Stimulated activated CD4-positive, alpha-beta T cell treated with anti-CD3 and anti-CD28 coated beads, Interleukin-4, amount 100 ng/mL, for 48 hours (primary cell): ENCODE measurements at regions not wholly inside any gene's neighbourhood (a gene's known extent, or its start where the extent isn't known, plus 50 kb on each side); places are given as distances from the start of the nearest gene placed in this dataset.
"Not testable (repeated sequence)": the region's sequence is repeated elsewhere in the genome, so short reads cannot be mapped to it uniquely, and the experiment has no call there.

Experiments
- DNase-seq, 2 donors: peaks; one replicate each; pipeline ENCODE4 v3.0.0-alpha.2; 2020; ENCODE audit warnings: low read depth in 2 of 2

DNA sequence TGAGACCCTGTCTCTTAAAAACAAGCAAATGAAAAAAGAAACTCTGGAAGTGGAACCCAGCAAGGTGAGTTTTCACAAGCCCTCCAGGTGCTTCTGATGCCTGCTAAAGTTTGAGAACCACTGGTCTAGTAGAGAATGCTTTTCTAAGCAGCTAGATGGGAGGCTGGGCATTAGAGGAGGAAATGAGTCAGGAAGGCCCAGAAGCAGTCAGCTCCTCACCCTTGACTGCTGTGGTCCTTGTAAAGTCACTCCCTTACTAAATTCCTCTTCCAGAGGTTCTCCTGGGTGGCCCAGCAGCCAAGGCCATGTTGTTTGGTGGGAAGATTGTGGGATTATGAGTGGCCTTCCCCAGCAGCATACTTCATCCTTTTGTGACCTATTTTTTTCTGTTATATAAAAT is 52.0 kb upstream of the FYN start:
- no peak for DNase-seq

DNA sequence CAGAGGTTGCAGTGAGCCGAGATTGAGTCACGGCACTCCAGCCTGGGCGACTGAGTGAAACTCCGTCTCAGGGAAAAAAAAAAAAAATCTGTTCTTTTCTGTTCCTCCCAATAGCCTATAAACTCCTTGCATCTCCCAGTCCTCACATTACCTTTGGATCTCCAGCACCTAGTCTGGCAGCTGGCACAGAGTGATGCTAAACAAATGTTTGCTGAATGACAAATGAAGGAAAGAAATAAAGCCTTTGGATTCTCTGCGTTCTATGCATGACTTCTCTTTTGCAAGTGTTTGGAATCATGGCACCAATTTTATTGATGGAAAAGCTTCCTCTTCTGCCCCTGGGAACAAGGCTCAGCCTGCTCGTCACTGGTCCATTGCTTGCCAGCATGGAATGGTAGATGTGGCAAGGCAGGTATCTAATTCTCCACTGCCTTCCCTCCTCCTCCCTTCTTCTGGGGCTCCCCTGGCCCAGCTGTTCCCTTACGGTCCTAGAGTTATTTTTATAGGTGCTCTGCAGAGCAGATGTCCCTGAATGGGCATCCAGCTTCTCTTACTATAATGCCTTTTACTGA is 53.6 kb upstream of the FYN start:
- DNase-seq, result no peak

DNA sequence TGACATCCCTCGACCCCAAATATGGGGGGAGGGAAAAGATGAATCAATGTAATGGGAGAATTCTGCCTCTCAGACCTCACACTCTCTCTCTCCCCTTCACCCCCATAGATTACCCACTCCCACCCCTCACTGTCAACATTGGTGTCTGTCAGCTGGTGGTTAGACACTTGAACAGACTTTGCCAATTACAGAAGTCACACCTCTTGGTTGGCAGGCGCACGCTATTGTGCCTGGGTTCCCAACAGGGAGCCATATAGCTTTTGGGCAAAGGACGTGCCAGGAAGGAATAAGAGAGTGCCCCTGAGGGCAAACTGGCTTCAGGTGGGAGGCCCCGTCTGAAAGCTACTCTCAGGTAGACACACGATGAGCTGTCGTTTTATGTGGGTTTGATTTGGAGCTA is 54.1 kb upstream of the FYN start:
- no peak for DNase-seq

DNA sequence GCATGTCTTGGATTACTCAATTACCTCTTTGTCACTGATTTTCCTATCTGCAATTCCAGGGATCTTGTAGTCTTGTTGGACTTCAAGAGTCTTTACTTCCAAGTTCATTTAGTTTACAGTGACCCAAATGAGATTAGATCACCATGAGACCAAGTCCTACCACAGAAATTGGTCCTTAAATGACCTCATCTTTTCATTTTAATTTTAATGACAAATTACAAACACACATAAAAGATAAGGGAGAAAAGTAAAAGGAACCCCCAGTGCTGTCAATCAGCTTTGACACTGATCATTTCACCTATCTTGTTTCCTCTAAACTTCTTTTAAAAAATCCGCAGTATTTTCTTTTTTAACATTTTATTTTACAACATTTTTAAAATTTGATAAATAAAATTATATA is 54.9 kb upstream of the FYN start:
- no peak for DNase-seq

DNA sequence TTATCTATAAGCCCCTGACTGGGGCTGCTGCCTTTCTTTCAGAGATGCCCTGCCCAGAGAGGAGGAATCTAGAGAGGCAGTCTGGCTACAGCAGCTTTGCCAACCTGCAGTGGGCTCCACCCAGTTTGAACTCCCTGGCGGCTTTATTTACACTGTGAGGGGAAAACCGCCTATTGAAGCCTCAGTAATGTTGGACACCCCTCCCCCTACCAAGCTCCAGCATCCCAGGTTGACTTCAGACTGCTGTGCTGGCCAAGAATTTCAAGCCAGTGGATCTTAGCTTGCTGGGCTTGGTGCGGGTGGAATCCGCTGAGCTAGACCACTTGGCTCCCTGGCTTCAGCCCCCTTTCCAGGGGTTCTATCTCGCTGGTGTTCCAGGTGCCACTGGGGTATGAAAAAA is 61.4 kb upstream of the FYN start:
- not testable (repeated sequence) for DNase-seq

DNA sequence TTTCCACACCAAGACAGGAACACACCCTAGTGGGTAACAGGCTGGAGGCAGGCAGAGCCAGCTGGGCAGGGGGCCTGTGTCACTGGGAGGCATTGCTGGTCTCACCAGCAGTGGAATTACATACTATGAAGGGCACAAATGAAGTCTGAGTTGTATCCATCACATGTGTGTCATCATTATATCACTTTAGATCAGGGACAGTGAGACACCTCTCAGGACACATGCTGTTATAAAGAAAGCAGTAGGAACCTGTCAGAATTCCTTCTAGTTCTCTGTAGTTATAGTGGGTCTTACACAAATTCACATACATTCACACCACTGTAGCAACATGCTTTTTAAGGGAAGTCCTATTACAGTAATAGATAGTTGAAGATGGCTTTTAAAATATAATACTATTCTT is 63.5 kb upstream of the FYN start:
- no peak for DNase-seq

DNA sequence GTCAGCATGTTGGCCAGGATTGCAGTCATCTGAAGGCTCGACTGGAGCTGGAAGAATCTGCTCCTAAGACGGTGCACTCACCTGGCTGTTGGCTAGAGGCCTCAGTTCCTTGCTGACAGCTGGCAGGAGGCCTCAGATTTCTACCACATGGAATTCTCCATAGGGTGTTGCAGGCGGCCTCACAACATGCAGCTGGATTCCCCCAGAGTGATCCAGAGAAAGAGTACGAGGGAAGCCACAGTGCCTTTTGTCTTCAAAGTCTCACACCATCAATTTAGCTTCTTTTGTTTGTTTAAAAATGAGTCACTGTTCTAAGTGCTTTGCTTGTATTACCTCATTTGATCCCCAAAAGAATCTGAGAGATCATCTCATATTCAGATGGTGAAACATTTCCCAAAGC is 65.5 kb upstream of the FYN start:
- no peak for DNase-seq

DNA sequence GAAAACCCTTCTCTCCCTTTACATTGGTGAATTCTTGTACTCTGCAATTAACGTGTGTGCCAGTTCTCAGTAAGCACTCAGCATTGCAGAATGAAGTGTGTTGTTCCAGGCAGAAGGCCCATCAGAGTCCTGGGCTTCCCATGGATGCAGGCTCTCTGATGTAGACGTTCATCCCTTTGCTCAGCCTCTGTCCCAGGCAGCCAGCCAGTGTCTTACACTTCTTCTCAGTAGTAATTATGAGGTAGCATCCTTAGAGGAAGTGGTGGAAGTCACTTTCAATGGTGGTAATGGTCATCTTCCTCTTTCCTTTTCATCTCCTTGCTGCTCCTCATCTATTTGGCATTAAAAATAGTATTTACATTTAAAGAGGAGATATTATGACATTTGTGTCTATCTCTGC is 66.7 kb upstream of the FYN start:
- DNase-seq, result no peak

DNA sequence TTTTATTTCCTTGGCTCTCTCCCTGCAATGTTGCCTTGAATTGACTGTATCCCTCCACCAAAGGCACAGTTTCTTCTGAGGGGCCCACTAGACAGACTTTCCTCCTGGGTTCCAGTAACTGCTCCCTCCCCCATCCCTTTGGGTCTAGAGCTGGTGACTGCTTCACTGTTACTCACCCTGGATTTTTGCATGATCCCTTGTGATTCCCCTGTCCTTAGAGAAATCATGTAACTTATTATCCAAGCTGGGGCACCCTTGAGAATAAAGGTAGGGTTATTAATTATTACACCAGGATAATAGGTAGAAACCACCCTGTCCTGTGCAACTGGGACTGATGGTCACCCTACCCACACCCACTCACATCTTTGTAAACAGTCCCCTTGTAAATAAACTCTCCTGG is 67.5 kb upstream of the FYN start:
- no peak for DNase-seq

DNA sequence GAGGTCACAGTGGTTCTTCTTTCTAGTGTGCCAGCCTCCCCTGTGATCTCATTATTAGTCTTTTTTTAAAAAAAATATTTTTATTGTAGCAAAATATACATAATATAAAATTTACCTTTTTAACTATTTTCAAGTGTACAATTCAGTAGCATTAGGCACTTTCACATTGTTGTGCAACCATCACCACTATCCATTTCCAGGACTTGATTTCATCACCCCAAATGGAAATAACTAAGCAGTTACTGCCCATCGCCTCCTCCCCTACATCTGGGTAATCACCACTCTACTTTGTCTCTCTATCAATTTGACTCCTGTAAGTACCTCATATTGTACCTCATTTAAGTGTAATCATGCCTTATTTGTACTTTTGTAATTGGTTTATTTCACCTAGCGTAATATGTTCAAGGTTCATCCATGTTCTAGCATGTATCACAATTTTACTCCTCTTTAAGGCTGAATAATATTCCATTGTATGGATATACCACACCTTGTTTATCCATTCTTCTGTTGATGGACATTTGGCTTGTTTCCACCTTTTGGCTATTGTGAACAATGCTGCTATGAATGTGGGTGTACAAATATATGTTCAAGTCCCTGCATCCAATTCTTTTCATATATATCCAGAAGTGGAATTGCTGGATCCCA is 68.6 kb upstream of the FYN start:
- no peak for DNase-seq

DNA sequence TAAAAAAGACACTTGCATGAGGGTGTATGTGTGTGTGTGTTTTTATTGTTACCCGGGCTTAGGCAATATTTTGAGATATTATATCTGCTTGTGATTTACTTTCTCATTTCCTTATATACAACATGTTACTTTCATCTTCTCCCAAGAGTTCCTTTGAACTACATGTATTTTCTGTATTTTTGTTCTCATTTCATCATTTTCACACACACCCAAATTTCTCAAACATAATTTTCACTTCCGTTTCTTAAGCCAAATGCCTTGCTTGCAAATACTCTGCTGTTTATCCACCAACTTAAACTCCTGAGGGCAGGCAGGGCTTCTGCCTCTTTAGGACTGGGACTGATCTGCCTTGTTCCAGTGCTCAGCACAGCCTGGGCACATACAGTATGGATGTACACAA is 69.3 kb upstream of the FYN start:
- DNase-seq, result no peak

DNA sequence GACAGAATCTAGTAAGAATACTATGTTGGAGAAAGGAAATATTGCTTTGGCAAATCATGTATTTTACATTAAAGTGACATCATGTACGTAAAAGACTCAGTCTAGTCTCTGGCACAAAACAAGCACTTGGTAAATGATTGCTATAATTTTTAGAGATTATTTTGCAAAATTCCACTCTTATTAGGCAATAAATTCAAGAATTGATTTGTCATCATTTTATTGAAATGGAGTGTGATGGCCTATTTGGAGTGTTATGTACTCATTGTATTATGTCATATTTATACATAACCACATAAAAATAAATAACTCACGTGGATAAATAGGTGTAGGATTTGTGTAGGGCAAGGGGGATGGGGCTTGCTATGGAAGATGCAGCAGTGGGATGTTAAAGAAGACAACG is 70.0 kb upstream of the FYN start:
- no peak for DNase-seq

DNA sequence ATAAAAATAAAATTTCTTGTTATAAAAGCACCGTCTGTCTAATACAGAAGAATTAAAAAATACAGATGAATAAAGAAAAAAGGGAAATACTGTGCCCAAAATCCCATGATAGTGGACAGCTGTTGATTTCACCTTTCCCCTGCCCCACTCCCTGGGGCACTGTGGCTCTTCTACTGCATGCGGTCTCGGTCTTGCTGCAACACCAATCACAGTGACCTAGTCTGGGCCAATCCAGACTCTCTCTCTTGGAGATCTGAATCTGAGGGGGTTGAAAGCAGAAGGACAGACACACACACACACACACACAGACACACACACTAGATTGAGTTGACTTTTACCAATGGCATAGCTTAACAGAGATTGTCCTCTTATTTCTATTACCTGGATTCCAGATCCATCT is 70.5 kb upstream of the FYN start:
- DNase-seq, result no peak

DNA sequence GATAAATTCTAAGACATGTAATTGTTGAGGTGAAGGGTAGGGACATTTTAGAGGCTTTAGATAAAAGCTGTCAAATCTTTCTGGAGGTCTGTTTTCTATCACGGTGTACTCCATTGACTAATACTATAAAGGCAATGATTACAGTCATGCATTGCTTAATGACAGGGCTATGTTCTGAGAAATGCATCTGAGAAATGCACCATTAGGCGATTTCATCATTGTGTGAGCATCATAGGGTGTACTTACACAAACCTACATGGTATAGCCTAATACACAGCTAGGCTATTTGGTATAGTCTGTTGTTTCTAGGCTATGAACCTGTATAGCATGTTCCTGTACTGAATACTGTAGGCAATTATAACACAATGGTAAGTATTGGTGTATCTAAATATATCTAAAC is 71.3 kb upstream of the FYN start:
- no peak for DNase-seq

DNA sequence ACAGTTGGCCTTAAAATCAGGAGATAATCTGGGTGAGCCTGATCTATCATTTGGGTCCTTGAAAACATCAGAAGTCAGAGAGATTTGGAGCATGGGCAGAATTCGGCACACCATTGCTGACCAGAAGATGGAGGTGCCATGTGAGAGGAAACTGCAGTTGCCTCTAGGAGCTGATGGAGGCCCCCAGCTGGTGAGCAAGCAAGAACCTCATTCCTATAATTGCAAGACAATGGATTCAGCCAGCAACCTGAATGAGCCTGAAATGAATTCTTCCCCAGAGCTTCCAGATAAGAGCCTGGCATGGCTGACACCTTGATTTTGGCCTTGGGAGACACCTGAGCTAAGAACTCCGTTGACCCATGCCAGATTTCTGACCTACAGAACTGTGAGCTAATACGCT is 76.3 kb upstream of the FYN start:
- no peak for DNase-seq

DNA sequence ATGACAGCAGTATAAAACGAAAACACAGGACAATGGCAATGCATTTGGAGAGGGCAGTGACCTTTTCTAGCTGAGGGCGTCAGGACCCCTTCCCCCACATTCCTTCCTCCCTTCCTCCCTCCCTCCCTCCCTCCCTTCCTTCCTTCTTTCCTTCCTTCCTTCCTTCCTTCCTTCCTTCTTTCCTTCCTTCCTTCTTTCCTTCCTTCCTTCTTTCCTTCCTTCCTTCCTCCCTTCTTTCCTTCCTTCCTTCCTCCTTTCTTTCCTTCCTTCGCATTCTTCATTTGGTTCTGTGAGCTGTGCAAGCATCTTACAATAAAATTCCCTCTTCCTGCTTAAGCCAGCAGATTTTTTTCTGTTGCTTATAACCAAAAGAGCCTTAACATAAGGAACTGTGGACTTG is 76.7 kb upstream of the FYN start:
- not testable (repeated sequence) for DNase-seq

DNA sequence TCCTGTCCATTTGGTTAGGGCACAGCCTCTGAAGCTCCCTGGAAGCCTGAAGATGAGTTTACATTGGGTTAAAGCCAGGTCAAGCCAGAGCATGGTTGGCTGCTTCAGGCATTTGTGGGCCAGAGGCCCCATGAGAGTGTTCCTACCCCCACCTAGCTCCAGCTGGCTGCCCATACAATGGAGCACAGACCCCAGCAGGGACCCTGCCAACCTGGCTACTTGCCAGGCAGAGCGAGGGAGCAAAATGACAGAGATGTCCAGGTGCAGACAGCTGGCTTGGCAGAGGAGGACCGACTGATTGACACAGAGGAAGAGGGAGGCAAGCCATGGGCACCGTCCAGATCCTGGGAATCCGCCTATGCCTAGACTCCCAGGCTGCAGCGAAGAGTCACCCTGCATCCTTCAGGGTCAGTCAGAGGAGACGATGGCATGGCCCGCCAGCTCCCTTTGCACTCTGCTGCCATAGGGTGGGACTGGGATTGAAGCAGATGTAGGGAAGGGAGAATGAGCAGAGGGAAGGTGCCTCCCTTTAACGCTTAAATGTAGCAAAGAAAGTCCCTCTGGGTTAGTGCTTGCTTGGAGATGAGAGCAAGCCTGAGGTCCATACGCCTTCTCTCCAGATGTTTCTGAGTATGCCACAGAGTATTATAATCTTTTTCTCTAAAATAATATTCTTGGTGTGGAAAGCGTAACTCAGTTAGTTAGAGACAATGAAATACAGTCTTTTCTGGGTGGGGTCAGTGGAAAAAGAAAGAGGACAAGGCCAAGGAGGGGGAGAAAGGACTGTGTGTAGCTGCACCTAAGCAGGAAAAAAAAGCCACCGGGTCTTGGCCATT is 77.6 kb upstream of the FYN start:
- no peak for DNase-seq

DNA sequence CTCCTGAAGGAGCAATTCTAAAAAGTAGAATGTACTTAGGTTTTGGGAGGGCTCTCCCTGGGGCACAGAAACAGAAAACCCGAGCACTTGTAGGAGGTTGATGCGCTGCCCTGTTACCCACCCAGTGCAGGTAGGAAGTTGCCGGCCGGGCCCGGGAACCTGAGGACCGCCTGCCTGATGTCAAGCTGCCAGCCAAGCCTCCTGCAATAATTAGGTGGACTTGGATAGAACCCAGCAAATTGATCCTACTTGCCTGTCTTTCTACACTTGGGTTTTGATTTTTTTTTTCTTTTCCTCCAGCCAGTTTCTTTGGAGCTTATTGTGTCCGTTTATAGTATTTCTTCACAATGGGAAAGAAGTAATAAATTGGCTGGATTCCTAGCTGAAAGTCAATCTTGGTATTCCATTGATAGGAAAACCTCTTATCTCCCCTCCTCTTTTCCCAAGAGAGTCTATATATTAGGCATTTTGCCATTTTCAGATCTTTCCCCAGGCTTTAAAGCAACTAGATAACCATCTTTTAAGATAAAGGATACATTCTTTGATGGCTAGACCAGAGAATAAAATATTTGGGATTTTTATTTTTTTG is 78.3 kb upstream of the FYN start:
- no peak for DNase-seq

DNA sequence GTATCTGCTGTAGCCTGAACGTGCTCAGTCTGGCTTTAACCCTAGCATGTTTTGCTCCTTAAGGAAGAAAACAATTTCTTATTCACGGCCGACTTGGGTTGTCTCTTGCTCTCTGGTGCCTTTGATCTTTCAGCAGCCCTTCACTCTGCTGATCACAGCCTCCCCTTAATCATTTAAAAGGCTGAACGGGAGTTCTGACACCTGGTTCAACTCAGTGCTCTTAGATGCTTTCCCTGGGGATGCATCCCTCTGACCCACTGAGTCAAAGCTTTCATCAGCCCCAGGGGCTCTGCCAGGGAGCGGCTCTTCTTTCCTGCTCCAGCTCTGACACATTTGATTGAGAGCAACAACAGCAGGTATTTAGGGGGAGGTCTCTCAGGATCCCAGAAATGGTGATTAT is 79.0 kb upstream of the FYN start:
- DNase-seq, result no peak

DNA sequence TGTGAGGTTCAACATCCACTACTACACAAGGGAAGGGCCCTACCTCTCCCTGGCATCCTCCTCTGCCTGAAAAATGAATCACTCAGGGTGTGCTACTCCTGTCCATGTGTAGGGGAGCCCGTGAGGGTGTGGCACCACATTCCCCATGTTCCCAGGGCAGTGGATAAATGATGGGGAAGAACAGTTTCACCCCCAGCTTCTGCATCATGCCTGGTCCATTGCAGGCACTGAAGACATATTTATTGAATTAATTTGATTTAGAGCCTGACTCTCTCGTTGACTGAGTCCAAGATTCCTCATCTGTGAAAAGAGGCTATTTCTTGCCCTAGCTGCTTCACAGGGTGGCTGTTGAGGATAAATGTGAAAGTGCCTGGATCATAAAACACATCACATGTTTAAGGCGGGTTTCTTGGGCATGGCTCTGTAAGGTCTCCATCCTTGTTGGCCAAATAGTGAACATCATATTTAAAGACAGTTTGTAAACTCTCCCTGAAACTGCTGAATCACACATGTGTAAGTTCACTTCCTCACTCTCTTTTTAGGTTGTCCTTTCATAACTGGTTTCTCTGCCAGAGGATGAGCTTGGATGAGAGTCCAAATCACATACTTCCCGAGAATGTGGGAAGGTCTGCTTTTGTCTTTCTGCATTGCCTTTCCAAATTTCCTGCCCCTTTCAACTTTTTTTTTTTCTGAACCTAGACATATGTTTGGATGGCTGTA is 79.7 kb upstream of the FYN start:
- no peak for DNase-seq

DNA sequence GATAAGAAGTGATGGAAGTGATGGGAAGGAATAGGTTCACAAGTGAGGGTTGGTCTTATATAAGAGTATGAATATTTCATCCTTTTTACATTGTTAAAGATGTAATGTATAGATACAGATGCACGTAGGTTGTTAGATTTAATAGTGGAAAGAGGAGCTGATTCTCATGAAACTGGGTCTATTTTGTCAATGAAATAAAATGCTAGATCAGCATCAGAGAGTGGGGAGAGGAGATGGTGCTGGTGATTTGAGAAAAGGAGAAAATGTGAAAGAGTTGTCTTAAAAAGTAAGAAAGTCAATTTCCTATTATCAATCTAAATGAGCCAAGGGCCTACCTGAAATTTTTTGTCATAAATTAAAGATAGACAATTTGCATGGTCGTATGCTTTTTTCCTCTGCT is 82.8 kb upstream of the FYN start:
- no peak for DNase-seq

DNA sequence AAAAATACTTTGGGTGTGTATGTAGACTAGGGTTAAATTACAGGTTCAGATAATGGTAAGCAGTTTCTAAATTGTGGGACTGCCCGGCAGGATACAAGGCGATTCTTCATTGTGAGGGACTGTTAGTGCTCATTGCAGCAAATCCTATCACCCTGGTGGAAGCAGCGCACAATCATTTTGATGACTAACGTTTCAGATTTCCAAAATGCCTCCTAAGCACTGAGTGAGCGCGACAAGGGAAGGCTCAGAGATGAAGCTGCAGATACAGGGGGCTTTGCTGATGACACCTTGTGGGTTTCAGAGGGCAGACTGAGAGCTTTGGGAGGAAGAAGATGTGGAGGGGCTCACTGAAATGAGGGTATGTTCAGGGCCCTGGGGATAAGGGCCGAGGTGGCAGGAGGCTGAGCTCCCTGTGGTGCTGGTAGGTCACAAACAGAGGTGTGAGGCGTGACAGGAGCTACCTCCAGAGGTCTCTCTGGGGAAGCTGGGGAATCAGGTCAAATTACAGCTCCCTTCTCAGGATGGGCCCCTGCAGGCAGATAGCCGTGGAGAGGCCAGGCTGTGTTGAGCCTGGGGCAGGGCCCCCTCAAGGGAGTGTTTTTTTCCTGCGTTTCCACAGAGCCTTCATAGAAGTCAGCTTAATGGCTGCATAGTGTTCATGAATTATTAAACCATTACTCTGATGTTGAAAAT is 84.5 kb upstream of the FYN start:
- DNase-seq, result no peak
